Spleen (tissue), 11 donors: ENCODE measurements at regions not wholly inside any gene's neighbourhood (a gene's known extent, or its start where the extent isn't known, plus 50 kb on each side); places are given as distances from the start of the nearest gene placed in this dataset.

ENCODE experiments used
- DNase-seq: peaks from one replicate; pipeline ENCODE4 v3.0.0-alpha.2; 2020
- H3K27ac ChIP-seq, 8 donors: fragments of 200-600 bp; sonication (generic) in 7 of 8; 1 replicate in 4 of 8; 2 replicates in 4 of 8; pipeline versions ENCODE4 v1.5.0 to v1.8.0; 2016 to 2021; ENCODE audit warnings: inconsistent platforms in 4 of 8, mild to moderate bottlenecking in 4 of 8, moderate library complexity in 1 of 8
- H3K27me3 ChIP-seq, 7 donors: fragments of 200-600 bp; sonication (generic) in 6 of 7; replicated peaks in 1 of 7; 1 replicate in 4 of 7; 2 replicates in 3 of 7; pipeline versions ENCODE4 v1.5.0 to v1.8.0; 2016 to 2021; ENCODE audit warnings: inconsistent platforms in 3 of 7, mild to moderate bottlenecking in 1 of 7
- H3K36me3 ChIP-seq, 6 donors: fragments of 200-600 bp; sonication (generic) in 5 of 6; 1 replicate in 4 of 6; 2 replicates in 2 of 6; pipeline versions ENCODE4 v1.5.0 to v1.8.0; 2016 to 2021; ENCODE audit warnings: inconsistent platforms in 2 of 6
- H3K4me1 ChIP-seq, 6 donors: fragments of 200-600 bp; sonication (generic) in 5 of 6; 1 replicate in 3 of 6; 2 replicates in 3 of 6; pipeline versions ENCODE4 v1.5.0 to v1.8.0; 2016 to 2021; ENCODE audit warnings: inconsistent platforms in 3 of 6
- H3K4me3 ChIP-seq, 8 donors: fragments of 200-600 bp; sonication (generic) in 7 of 8; 1 replicate in 4 of 8; 2 replicates in 4 of 8; pipeline versions ENCODE4 v1.5.0 to v1.8.0; 2016 to 2021; ENCODE audit warnings: inconsistent platforms in 4 of 8, mild to moderate bottlenecking in 4 of 8, moderate library complexity in 2 of 8
- H3K9me3 ChIP-seq, 8 donors: fragments of 200-600 bp; sonication (generic) in 7 of 8; 1 replicate in 4 of 8; 2 replicates in 4 of 8; pipeline versions ENCODE4 v1.5.0 to v1.8.0; 2016 to 2021; ENCODE audit warnings: inconsistent platforms in 4 of 8
- CTCF ChIP-seq, 11 experiments: fragments of 200-600 bp in 7 of 11; fragments of 450-650 bp in 4 of 11; sonication (generic) in 4 of 11; IDR thresholded peaks in 8 of 11; conservative IDR thresholded peaks in 3 of 11; 1 replicate in 7 of 11; 2 replicates in 4 of 11; pipeline versions ENCODE4 v1.4.0 to v1.8.0; 2016 to 2021; ENCODE audit warnings: antibody characterized with exemption in 11 of 11, inconsistent platforms in 4 of 11, mild to moderate bottlenecking in 1 of 11
- POLR2A ChIP-seq, 3 donors: fragments of 450-650 bp; IDR thresholded peaks; one replicate each; pipeline ENCODE4 v1.5.1; 2017; ENCODE audit warnings: antibody characterized with exemption in 3 of 3, mild to moderate bottlenecking in 1 of 3
- POLR2AphosphoS5 ChIP-seq, 3 donors: sonication (generic); formaldehyde crosslinking; IDR thresholded peaks; one replicate each; pipeline ENCODE4 v1.5.1; 2017; ENCODE audit warnings: antibody characterized with exemption in 3 of 3
- WGBS, 5 donors: extraction: QIAGEN DNeasy Blood & Tissue Kit in 3 of 5; methylation state at CpG; one replicate each; pipeline versions ENCODE4 v1.1.5 to v1.1.7; 2013 to 2018; 5-methylcytosine and 5-hydroxymethylcytosine counted together
- intact Hi-C: fragments of 100-400 bp; cut with DNase I; formaldehyde crosslinking; loops from one replicate; pipeline ENCODE4 v1.15.0; 2023; ENCODE audit warnings: low total_unique reads
- donor health status: healthy with polysubstance abuse.
- donor health status: DM: no; HTN: no; CAD: no; lungs with moderate emphysema.
- donor health status: DM: no; HTN: no; CAD: no.
- donor health status: Bipolar disorder and iron deficiency.
- donor health status: healthy.
- donor health status: DM: no; HTN: no; CAD: no.
- donor health status: DM: yes; HTN: yes; CAD: no.

GRCh38 chr22:46038174-46038487, 61.2 kb upstream of the WNT7B start:
- 83 to 93% (median 87%) methylated on average over 2 of the region's 2 CpGs for WGBS, 5 donors

GRCh38 chr22:46038516-46039430, 61.8 kb upstream of the WNT7B start:
- Histone ChIP-seq H3K4me1 (peaks cover 27 to 87% (median 68%) of the 10 kb centered on the region in 6 donors), H3K27me3 (no peaks in the 10 kb centered on the region), H3K4me3 (no peak overlapping the region), H3K9me3 (no peaks in the 10 kb centered on the region), H3K36me3 (no peaks in the 10 kb centered on the region), H3K27ac (peak overlapping the region in 4 of 8 donors; percentile 29 to 40 (median 36))
- TF ChIP-seq POLR2A (IDR thresholded peaks at IDR 0.05) (no peak), POLR2AphosphoS5 (IDR thresholded peaks at IDR 0.05) (peak in 1 of 3 donors; percentile 4), CTCF (IDR thresholded peaks at IDR 0.05 in 8 of 11, conservative IDR thresholded peaks at IDR 0.05 in 3 of 11) (no peak)
- intact Hi-C loops = no loop called here
- WGBS, 5 donors = 68 to 82% (median 75%) methylated on average over 18 of the region's 18 CpGs
- DNase-seq = peak; percentile 70

More at GRCh38 chr22:46038174-46038487, 61.2 kb upstream of the WNT7B start:
- Histone ChIP-seq H3K4me1 (peaks cover 21 to 80% (median 61%) of the 10 kb centered on the region in 6 donors), H3K4me3 (no peak overlapping the region), H3K36me3 (no peaks in the 10 kb centered on the region), H3K27me3 (no peaks in the 10 kb centered on the region), H3K27ac (no peak overlapping the region), H3K9me3 (no peaks in the 10 kb centered on the region)
- no peak for DNase-seq
- intact Hi-C loops = no loop called here
- TF ChIP-seq CTCF (IDR thresholded peaks at IDR 0.05 in 8 of 11, conservative IDR thresholded peaks at IDR 0.05 in 3 of 11) = no peak
- TF ChIP-seq POLR2A (IDR thresholded peaks at IDR 0.05) = no peak
- TF ChIP-seq POLR2AphosphoS5 (IDR thresholded peaks at IDR 0.05) = no peak

GRCh38 chr22:46039535-46039934, 62.6 kb upstream of the WNT7B start:
- 37 to 49% (median 42%) methylated on average over 6 of the region's 6 CpGs for WGBS, 5 donors
- H3K4me3 ChIP-seq = no peak overlapping the region
- peak overlapping the region in 4 of 8 donors; percentile 29 to 40 (median 36) for H3K27ac ChIP-seq
- intact Hi-C loops = no loop called here
- peaks cover 32 to 93% (median 74%) of the 10 kb centered on the region in 6 donors for H3K4me1 ChIP-seq
- no peaks in the 10 kb centered on the region for H3K36me3 ChIP-seq
- no peaks in the 10 kb centered on the region for H3K27me3 ChIP-seq
- no peaks in the 10 kb centered on the region for H3K9me3 ChIP-seq
- DNase-seq = no peak
- TF ChIP-seq POLR2A (IDR thresholded peaks at IDR 0.05) (no peak), POLR2AphosphoS5 (IDR thresholded peaks at IDR 0.05) (no peak), CTCF (IDR thresholded peaks at IDR 0.05 in 8 of 11, conservative IDR thresholded peaks at IDR 0.05 in 3 of 11) (no peak)
